H1 (cell line): ENCODE measurements at regions not wholly inside any gene's neighbourhood (a gene's known extent, or its start where the extent isn't known, plus 50 kb on each side); places are given as distances from the start of the nearest gene placed in this dataset.

Experiments used
- CTCF ChIA-PET: fragments of 300-600 bp; sonication (Branson Sonifier 250); formaldehyde crosslinking; loops from one replicate; lab custom pipeline; 2021; ENCODE audit not compliant: partially characterized antibody; lab: Charles Lee
- POLR2A ChIA-PET: fragments of 300-600 bp; sonication (Branson Sonifier 250); formaldehyde crosslinking; loops from one replicate; lab custom pipeline; 2021; ENCODE audit warnings: inconsistent platforms; ENCODE audit not compliant: partially characterized antibody; lab: Charles Lee
- DNase-seq, 2 experiments: peaks; one replicate each; pipeline versions ENCODE4 v3.0.0 to v3.0.0-alpha.2; 2010 to 2022; ENCODE audit warnings: low spot score in 2 of 2, low read depth in 1 of 2, mixed read lengths in 1 of 2
- FAIRE-seq: peaks from 2 replicates; lab custom pipeline; 2011; peaks lifted over from hg19 to GRCh38; lab: Jason Lieb, UNC
- H2AFZ ChIP-seq: 2 replicates; pipeline ENCODE4 v1.8.1; 2012; ENCODE audit warnings: low read length, inconsistent platforms
- H2AK5ac ChIP-seq: 2 replicates; pipeline ENCODE4 v1.6.1; 2013; ENCODE audit warnings: low read depth, low read length
- H2BK120ac ChIP-seq: replicated peaks from 2 replicates; pipeline ENCODE3; 2013; ENCODE audit warnings: low read depth, low read length, inconsistent platforms
- H2BK12ac ChIP-seq: 2 replicates; pipeline ENCODE4 v1.6.1; 2013; ENCODE audit warnings: low read depth, low read length
- H2BK15ac ChIP-seq: 2 replicates; pipeline ENCODE4 v1.6.1; 2013; ENCODE audit warnings: low read length
- H2BK20ac ChIP-seq: 2 replicates; pipeline ENCODE4 v1.6.1; 2013; ENCODE audit warnings: low read length
- H2BK5ac ChIP-seq: 2 replicates; pipeline ENCODE4 v1.6.1; 2013; ENCODE audit warnings: low read depth, low read length
- H3K14ac ChIP-seq: 2 replicates; pipeline ENCODE4 v1.6.1; 2013; ENCODE audit warnings: inconsistent platforms; ENCODE audit not compliant: insufficient read length
- H3K18ac ChIP-seq: 2 replicates; pipeline ENCODE4 v1.6.1; 2013; ENCODE audit warnings: low read length; ENCODE audit errors: extremely low read depth
- H3K23ac ChIP-seq: 2 replicates; pipeline ENCODE4 v1.6.1; 2013; ENCODE audit warnings: inconsistent platforms; ENCODE audit not compliant: insufficient read length
- H3K23me2 ChIP-seq: 2 replicates; pipeline ENCODE4 v1.6.1; 2013; ENCODE audit warnings: low read depth, low read length
- H3K27ac ChIP-seq: 2 replicates; pipeline ENCODE4 v1.6.1; 2011; ENCODE audit warnings: low read depth, low read length, inconsistent platforms
- H3K27me3 ChIP-seq, 4 experiments: replicated peaks in 1 of 4; 1 replicate in 1 of 4; 2 replicates in 3 of 4; pipeline versions ENCODE4 v1.6.1 to v1.8.1; 2011 to 2013; ENCODE audit warnings: low read length in 3 of 4, mild to moderate bottlenecking in 3 of 4, inconsistent platforms in 2 of 4, mixed read lengths in 2 of 4, moderate library complexity in 1 of 4; ENCODE audit not compliant: control insufficient read depth in 3 of 4, insufficient read depth in 3 of 4; ENCODE audit errors: extremely low read depth in 1 of 4
- H3K36me3 ChIP-seq, 4 experiments: 2 replicates each; pipeline versions ENCODE4 v1.6.1 to v1.8.1; 2011 to 2013; ENCODE audit warnings: mild to moderate bottlenecking in 4 of 4, low read length in 3 of 4, moderate library complexity in 2 of 4, control low read depth in 1 of 4, inconsistent platforms in 1 of 4; ENCODE audit not compliant: insufficient read depth in 4 of 4, control insufficient read depth in 2 of 4
- H3K4ac ChIP-seq: replicated peaks from 2 replicates; pipeline ENCODE3; 2013; ENCODE audit warnings: low read length, low read depth, mixed read lengths, inconsistent platforms; ENCODE audit not compliant: insufficient read length
- H3K4me1 ChIP-seq, 4 experiments: replicated peaks in 1 of 4; 1 replicate in 1 of 4; 2 replicates in 3 of 4; pipeline versions ENCODE4 v1.6.1 to v1.8.1; 2011 to 2013; ENCODE audit warnings: low read length in 3 of 4, inconsistent platforms in 2 of 4, mixed read lengths in 1 of 4; ENCODE audit not compliant: insufficient read depth in 4 of 4, control insufficient read depth in 3 of 4
- H3K4me2 ChIP-seq, 2 experiments: 2 replicates each; pipeline versions ENCODE4 v1.6.1 to v1.8.1; 2011 to 2013; ENCODE audit warnings: low read depth in 2 of 2, low read length in 2 of 2, control low read depth in 1 of 2, inconsistent platforms in 1 of 2, mild to moderate bottlenecking in 1 of 2; ENCODE audit not compliant: insufficient read depth in 1 of 2
- H3K4me3 ChIP-seq, 4 experiments: fragments of 200-600, 300-600 bp in 1 of 4; sonication (generic), shearing (Covaris generic), sonication (Bioruptor Twin) in 1 of 4; 2 replicates each; pipeline versions ENCODE4 v1.5.1 to v1.8.1; 2011 to 2016; ENCODE audit warnings: low read length in 4 of 4, low read depth in 3 of 4, control low read depth in 2 of 4, inconsistent platforms in 2 of 4, mild to moderate bottlenecking in 2 of 4, mixed read lengths in 1 of 4, moderate library complexity in 1 of 4; ENCODE audit not compliant: insufficient read depth in 2 of 4; ENCODE audit errors: extremely low read depth in 1 of 4
- H3K56ac ChIP-seq: replicated peaks from 2 replicates; pipeline ENCODE3; 2013; ENCODE audit warnings: low read depth, mild to moderate bottlenecking, mixed read lengths, low read length, inconsistent platforms; ENCODE audit not compliant: insufficient read length
- H3K79me1 ChIP-seq: 2 replicates; pipeline ENCODE4 v1.6.1; 2013; ENCODE audit warnings: low read depth, low read length, control low read depth
- H3K79me2 ChIP-seq, 2 experiments: 2 replicates each; pipeline versions ENCODE4 v1.6.1 to v1.8.1; 2012 to 2013; ENCODE audit warnings: low read length in 2 of 2, mild to moderate bottlenecking in 2 of 2, inconsistent platforms in 1 of 2; ENCODE audit not compliant: insufficient read depth in 2 of 2, control insufficient read depth in 1 of 2
- H3K9ac ChIP-seq, 4 experiments: replicated peaks in 1 of 4; 1 replicate in 1 of 4; 2 replicates in 3 of 4; pipeline versions ENCODE4 v1.6.1 to v1.8.1; 2011 to 2013; ENCODE audit warnings: low read depth in 3 of 4, low read length in 3 of 4, control low read depth in 2 of 4, mild to moderate bottlenecking in 2 of 4, moderate library complexity in 2 of 4, inconsistent platforms in 1 of 4; ENCODE audit errors: extremely low read depth in 1 of 4
- H3K9me3 ChIP-seq, 2 experiments: 2 replicates each; pipeline versions ENCODE4 v1.6.1 to v1.8.1; 2012 to 2013; ENCODE audit warnings: mild to moderate bottlenecking in 2 of 2, moderate library complexity in 2 of 2, control low read depth in 1 of 2, inconsistent platforms in 1 of 2, low read depth in 1 of 2, low read length in 1 of 2, mixed read lengths in 1 of 2; ENCODE audit not compliant: insufficient read depth in 2 of 2
- H4K20me1 ChIP-seq, 2 experiments: replicated peaks in 1 of 2; 2 replicates each; pipeline versions ENCODE3 to v1.8.1; 2011 to 2013; ENCODE audit warnings: inconsistent platforms in 2 of 2, low read length in 2 of 2, mild to moderate bottlenecking in 1 of 2; ENCODE audit not compliant: insufficient read depth in 2 of 2, control insufficient read depth in 1 of 2
- H4K5ac ChIP-seq: 2 replicates; pipeline ENCODE4 v1.6.1; 2013; ENCODE audit warnings: low read length, low read depth, mixed read lengths, inconsistent platforms; ENCODE audit not compliant: insufficient read length
- H4K8ac ChIP-seq: 2 replicates; pipeline ENCODE4 v1.8.0; 2013; ENCODE audit warnings: mild to moderate bottlenecking, moderate library complexity, low read length, inconsistent platforms; ENCODE audit not compliant: insufficient read depth; ENCODE audit errors: extremely low read depth
- H4K91ac ChIP-seq: replicated peaks from 2 replicates; pipeline ENCODE3; 2013; ENCODE audit warnings: low read length, mixed read lengths, inconsistent platforms; ENCODE audit not compliant: insufficient read length
- ASH2L ChIP-seq: fragments of 200-600, 300-600 bp; sonication (generic); IDR thresholded peaks from one replicate; pipeline ENCODE4 v1.7.1; 2017; ENCODE audit warnings: low read length
- CREB1 ChIP-seq: IDR thresholded peaks from 2 replicates; pipeline ENCODE4 v1.6.1; 2012; ENCODE audit warnings: inconsistent platforms
- EZH2 ChIP-seq: fragments of 200-600 bp; sonication (generic); IDR thresholded peaks from 2 replicates; pipeline ENCODE4 v1.7.1; 2012; ENCODE audit warnings: low read depth, mild to moderate bottlenecking, moderate library complexity, low read length, inconsistent platforms; ENCODE audit not compliant: severe bottlenecking
- GABPA ChIP-seq: IDR thresholded peaks from 2 replicates; pipeline ENCODE4 v1.6.1; 2011; ENCODE audit warnings: mild to moderate bottlenecking, low read length, moderate library complexity, borderline replicate concordance; ENCODE audit not compliant: insufficient read depth
- KDM5A ChIP-seq: fragments of 200-600 bp; IDR thresholded peaks from 2 replicates; pipeline ENCODE4 v1.7.1; 2012; ENCODE audit warnings: mild to moderate bottlenecking, low read length, inconsistent platforms, mixed read lengths
- NRF1 ChIP-seq: IDR thresholded peaks from 2 replicates; pipeline ENCODE4 v1.6.1; 2011; ENCODE audit warnings: mild to moderate bottlenecking, low read depth, low read length, improper control_type of control experiment
- POLR2A ChIP-seq, 2 experiments: IDR thresholded peaks; 1 replicate in 1 of 2; 2 replicates in 1 of 2; pipeline ENCODE4 v1.6.1; 2011; ENCODE audit warnings: low read depth in 2 of 2, low read length in 2 of 2, mild to moderate bottlenecking in 2 of 2; ENCODE audit errors: control extremely low read depth in 1 of 2
- POLR2AphosphoS5 ChIP-seq: IDR thresholded peaks from 2 replicates; pipeline ENCODE4 v1.6.1; 2011; ENCODE audit warnings: low read depth, low read length
- RNF2 ChIP-seq: fragments of 200-900, 300-1000 bp; sonication (generic); IDR thresholded peaks from 2 replicates; pipeline ENCODE4 v1.7.1; 2016; ENCODE audit warnings: borderline replicate concordance, low read depth, mild to moderate bottlenecking, antibody characterized with exemption, low read length; ENCODE audit not compliant: poor library complexity, severe bottlenecking; ENCODE audit errors: missing control alignments
- SUZ12 ChIP-seq: fragments of 200-600 bp; sonication (generic); IDR thresholded peaks from 2 replicates; pipeline ENCODE4 v1.6.1; 2012; ENCODE audit warnings: mild to moderate bottlenecking, inconsistent platforms, low read length, moderate library complexity, mixed read lengths
- USF2 ChIP-seq: IDR thresholded peaks from 2 replicates; pipeline ENCODE4 v1.6.1; 2011; ENCODE audit warnings: low read length, improper control_type of control experiment
- YY1 ChIP-seq: IDR thresholded peaks from 2 replicates; pipeline ENCODE4 v1.6.1; 2011; ENCODE audit warnings: low read depth, mild to moderate bottlenecking, low read length
- WGBS, 2 experiments: shearing (Covaris generic) in 1 of 2; methylation state at CpG; one replicate each; pipeline versions ENCODE4 v1.1.6 to v1.1.7; 2013 to 2015; ENCODE audit warnings: low lambda C conversion rate in 2 of 2, mixed read lengths in 2 of 2, inconsistent platforms in 1 of 2, low coverage in 1 of 2, missing lambda C conversion rate in 1 of 2; ENCODE audit not compliant: insufficient replicate concordance in 2 of 2, insufficient coverage in 1 of 2, insufficient read length in 1 of 2; ENCODE audit errors: extremely low coverage in 1 of 2, missing lambda C conversion rate in 1 of 2; 5-methylcytosine and 5-hydroxymethylcytosine counted together

- no peaks in the 10 kb centered on the region for H3K79me2 ChIP-seq
- DNase-seq (no peak), FAIRE-seq (no peak)
- no peak overlapping the region for H2BK120ac ChIP-seq
- no peaks in the 10 kb centered on the region for H3K4me1 ChIP-seq
- H3K4me3 ChIP-seq = no peak overlapping the region
- H4K5ac ChIP-seq = no peak overlapping the region
- no peaks in the 10 kb centered on the region for H3K23me2 ChIP-seq
- H4K8ac ChIP-seq = no peak overlapping the region
- H2AFZ ChIP-seq = no peak overlapping the region
- H3K18ac ChIP-seq = no peak overlapping the region
- H3K14ac ChIP-seq = no peak overlapping the region
- H3K9me3 ChIP-seq = no peaks in the 10 kb centered on the region
- no peaks in the 10 kb centered on the region for H3K36me3 ChIP-seq
- no peak overlapping the region for H2BK15ac ChIP-seq
- no peak overlapping the region for H2BK20ac ChIP-seq
- H4K20me1 ChIP-seq = no peaks in the 10 kb centered on the region
- no peak overlapping the region for H2BK12ac ChIP-seq
- no peak overlapping the region for H2AK5ac ChIP-seq
- H2BK5ac ChIP-seq = no peak overlapping the region
- no peak overlapping the region for H3K4ac ChIP-seq
- ChIA-PET POLR2A (no interaction called here), CTCF (interaction anchor here (0.9 to 1.3 kb wide), 2 partner anchors 19 to 462 kb away, joined by 3 read pairs; no protein-coding TSS in a partner anchor)
- H4K91ac ChIP-seq = no peak overlapping the region
- no peak overlapping the region for H3K27ac ChIP-seq
- H3K4me2 ChIP-seq = no peak overlapping the region
- H3K79me1 ChIP-seq = no peaks in the 10 kb centered on the region
- H3K23ac ChIP-seq = no peak overlapping the region
- H3K9ac ChIP-seq = no peak overlapping the region
- 100% methylated on average over 2 of the region's 2 CpGs; no CpG with 5 or more reads in 1 of the 2 experiments for WGBS, 2 experiments
- no peaks in the 10 kb centered on the region for H3K27me3 ChIP-seq
- no peak overlapping the region for H3K56ac ChIP-seq
- TF ChIP-seq SUZ12 (no peak), USF2 (no peak), KDM5A (no peak), RNF2 (no peak), POLR2A (IDR thresholded peaks at IDR 0.05; ENCODE audit: control extremely low read depth in 1 of 2, low read depth in 2 of 2, low read length in 2 of 2) (no peak), YY1 (no peak), NRF1 (no peak), GABPA (no peak), CREB1 (no peak), POLR2AphosphoS5 (no peak), ASH2L (no peak), EZH2 (no peak)
These were observed 106.7 kb upstream of the CNKSR3 start for GRCh38 chr6:154617175-154617574.
